GM21515 (cell line): ENCODE measurements at regions not wholly inside any gene's neighbourhood (a gene's known extent, or its start where the extent isn't known, plus 50 kb on each side); places are given as distances from the start of the nearest gene placed in this dataset.

Experiments
- ATAC-seq: cut with Tn5 transposase; IDR thresholded peaks from one replicate; pipeline ENCODE4 v1.9.1; 2021; ENCODE audit not compliant: unreplicated experiment

GRCh38 chr2:121006743-121007489 lies 271.2 kb downstream of the GLI2 start:
- no peak for ATAC-seq

GRCh38 chr2:121007490-121007853 lies 271.8 kb downstream of the GLI2 start:
- ATAC-seq, result no peak

GRCh38 chr2:121008975-121009374 lies 273.3 kb downstream of the GLI2 start:
- ATAC-seq, result no peak

- no peak for ATAC-seq
Observed at GRCh38 chr2:121010998-121011397, 274.0 kb downstream of the TFCP2L1 start.

GRCh38 chr2:121014876-121015275 lies 270.1 kb downstream of the TFCP2L1 start:
- no peak for ATAC-seq

GRCh38 chr2:121015971-121016485 lies 269.0 kb downstream of the TFCP2L1 start:
- ATAC-seq, result no peak

- no peak for ATAC-seq
Observed at GRCh38 chr2:121017396-121017795, 267.6 kb downstream of the TFCP2L1 start.

- ATAC-seq, result no peak
Observed at GRCh38 chr2:121018136-121019061, 266.6 kb downstream of the TFCP2L1 start.

- ATAC-seq, result no peak
Observed at GRCh38 chr2:121019071-121019470, 265.9 kb downstream of the TFCP2L1 start.

GRCh38 chr2:121019756-121020155 lies 265.2 kb downstream of the TFCP2L1 start:
- ATAC-seq, result no peak

GRCh38 chr2:121021685-121022084 lies 263.3 kb downstream of the TFCP2L1 start:
- no peak for ATAC-seq

GRCh38 chr2:121028577-121028976 lies 256.4 kb downstream of the TFCP2L1 start:
- no peak for ATAC-seq

GRCh38 chr2:121030523-121030922 lies 254.5 kb downstream of the TFCP2L1 start:
- no peak for ATAC-seq

GRCh38 chr2:121031568-121032340 lies 253.2 kb downstream of the TFCP2L1 start:
- ATAC-seq, result no peak

- no peak for ATAC-seq
Observed at GRCh38 chr2:121033461-121033996, 251.5 kb downstream of the TFCP2L1 start.

GRCh38 chr2:121034551-121034950 lies 250.5 kb downstream of the TFCP2L1 start:
- no peak for ATAC-seq

- no peak for ATAC-seq
Observed at GRCh38 chr2:121036226-121036692, 248.7 kb downstream of the TFCP2L1 start.

- ATAC-seq, result no peak
Observed at GRCh38 chr2:121037480-121037879, 247.5 kb downstream of the TFCP2L1 start.

GRCh38 chr2:121038031-121038430 lies 247.0 kb downstream of the TFCP2L1 start:
- ATAC-seq, result no peak

GRCh38 chr2:121038431-121038830 lies 246.6 kb downstream of the TFCP2L1 start:
- ATAC-seq, result no peak
